ENCODE measurements at regions not wholly inside any gene's neighbourhood (a gene's known extent, or its start where the extent isn't known, plus 50 kb on each side); places are given as distances from the start of the nearest gene placed in this dataset.

DNA sequence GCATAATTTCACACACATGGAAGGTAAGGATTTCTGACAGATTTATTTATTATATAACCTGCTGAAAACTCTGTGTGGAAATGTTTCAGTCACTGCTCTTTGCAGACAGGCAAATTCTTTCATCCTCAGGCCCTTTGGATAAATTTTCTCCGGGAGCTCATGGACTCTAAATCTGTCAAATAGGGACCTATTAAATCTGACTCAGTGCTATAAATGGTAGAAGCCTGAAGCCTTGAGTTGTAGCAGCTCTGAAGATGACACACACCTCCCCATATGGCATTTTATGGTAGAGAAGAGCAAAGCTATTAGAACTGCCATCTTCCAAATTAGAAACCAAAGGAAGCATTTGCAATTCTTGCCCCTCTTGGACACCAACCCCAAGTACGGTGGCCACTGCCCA is 808.7 kb downstream of the XPNPEP1 start:
- no peaks in the 10 kb centered on the region for H3K9me3 ChIP-seq (ENCODE audit: low read length)
- no peaks in the 10 kb centered on the region for H3K9me2 ChIP-seq (ENCODE audit: insufficient read depth, low read length)
- no peak overlapping the region for H3K4me2 ChIP-seq (ENCODE audit: low read length)
- ChIA-PET POLR2A (interaction anchor here (0.7 kb wide), 1 partner anchor 64 kb away, joined by 3 read pairs; no protein-coding TSS in a partner anchor), CTCF (ENCODE audit: unreplicated experiment) (no interaction called here)
- H2AFZ ChIP-seq (ENCODE audit: low read length): no peak overlapping the region
- intact Hi-C loops (cut with micrococcal nuclease; ENCODE audit: unreplicated experiment): no loop called here
- DNase-seq (ENCODE audit: low spot score): no peak
- no peaks in the 10 kb centered on the region for H3K4me1 ChIP-seq (ENCODE audit: insufficient read depth, low read length, poor library complexity, severe bottlenecking)
- H3K36me3 ChIP-seq (ENCODE audit: insufficient read depth, low read length): no peaks in the 10 kb centered on the region
- no peaks in the 10 kb centered on the region for H4K20me1 ChIP-seq (ENCODE audit: insufficient read depth, low read length)
- no TSS peak for BruUV-seq (replicated peaks)
- no peaks in the 10 kb centered on the region for H3K79me2 ChIP-seq (ENCODE audit: insufficient read depth, low read depth, low read length)
- TF ChIP-seq EZH2phosphoT487 (IDR thresholded peaks at IDR 0.05; ENCODE audit: borderline replicate concordance, low read depth, low read length) (no peak), CTCF (conservative IDR thresholded peaks at IDR 0.05; ENCODE audit: low read length) (no peak)
- H3K4me3 ChIP-seq (ENCODE audit: low read depth, low read length, poor library complexity, severe bottlenecking): no peak overlapping the region
- H3K27ac ChIP-seq (ENCODE audit: low read depth, low read length, poor library complexity, severe bottlenecking): no peak overlapping the region

DNA sequence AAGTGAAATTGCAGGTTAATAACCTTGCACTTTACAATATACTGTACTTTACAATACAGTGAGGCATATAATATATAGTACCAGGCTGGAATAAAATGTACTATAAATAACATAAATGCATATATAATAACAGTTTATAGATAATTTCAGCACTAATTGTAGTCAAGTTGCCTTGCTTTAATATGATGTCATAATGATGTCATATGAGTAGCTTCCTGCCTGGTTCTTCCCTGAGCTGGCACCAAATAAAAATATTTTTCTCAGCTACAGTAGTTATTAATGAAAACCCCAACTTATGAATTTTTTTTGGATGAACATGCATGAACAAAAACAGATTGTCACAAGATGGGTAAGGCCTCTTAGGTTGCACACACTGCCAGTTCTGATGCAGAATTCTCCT is 816.7 kb downstream of the XPNPEP1 start:
- Histone ChIP-seq H3K36me3 (ENCODE audit: insufficient read depth, low read length) (no peaks in the 10 kb centered on the region), H4K20me1 (ENCODE audit: insufficient read depth, low read length) (no peaks in the 10 kb centered on the region), H3K9me3 (ENCODE audit: low read length) (no peaks in the 10 kb centered on the region), H2AFZ (ENCODE audit: low read length) (no peak overlapping the region), H3K79me2 (ENCODE audit: insufficient read depth, low read depth, low read length) (no peaks in the 10 kb centered on the region), H3K27ac (ENCODE audit: low read depth, low read length, poor library complexity, severe bottlenecking) (no peak overlapping the region), H3K4me3 (ENCODE audit: low read depth, low read length, poor library complexity, severe bottlenecking) (no peak overlapping the region), H3K4me1 (ENCODE audit: insufficient read depth, low read length, poor library complexity, severe bottlenecking) (no peaks in the 10 kb centered on the region), H3K9me2 (ENCODE audit: insufficient read depth, low read length) (no peaks in the 10 kb centered on the region), H3K4me2 (ENCODE audit: low read length) (no peak overlapping the region)
- intact Hi-C loops (cut with micrococcal nuclease; ENCODE audit: unreplicated experiment): no loop called here
- ChIA-PET CTCF (ENCODE audit: unreplicated experiment) (no interaction called here), POLR2A (interaction anchor here (0.6 kb wide), 1 partner anchor 313 kb away, joined by 5 read pairs; no protein-coding TSS in a partner anchor)
- DNase-seq (ENCODE audit: low spot score): no peak
- TF ChIP-seq EZH2phosphoT487 (IDR thresholded peaks at IDR 0.05; ENCODE audit: borderline replicate concordance, low read depth, low read length): no peak
- no peak for TF ChIP-seq CTCF (conservative IDR thresholded peaks at IDR 0.05; ENCODE audit: low read length)
- no TSS peak for BruUV-seq (replicated peaks)

GRCh38 chr10:109105725-109106124 is 817.6 kb downstream of the XPNPEP1 start:
- intact Hi-C loops (cut with micrococcal nuclease; ENCODE audit: unreplicated experiment): no loop called here
- DNase-seq (ENCODE audit: low spot score): no peak

More at GRCh38 chr10:109105725-109106124, 817.6 kb downstream of the XPNPEP1 start:
- Histone ChIP-seq H3K9me2 (ENCODE audit: insufficient read depth, low read length) (no peaks in the 10 kb centered on the region), H3K27ac (ENCODE audit: low read depth, low read length, poor library complexity, severe bottlenecking) (no peak overlapping the region), H3K9me3 (ENCODE audit: low read length) (no peaks in the 10 kb centered on the region), H4K20me1 (ENCODE audit: insufficient read depth, low read length) (no peaks in the 10 kb centered on the region), H2AFZ (ENCODE audit: low read length) (no peak overlapping the region), H3K79me2 (ENCODE audit: insufficient read depth, low read depth, low read length) (no peaks in the 10 kb centered on the region), H3K4me2 (ENCODE audit: low read length) (no peak overlapping the region), H3K4me3 (ENCODE audit: low read depth, low read length, poor library complexity, severe bottlenecking) (no peak overlapping the region), H3K4me1 (ENCODE audit: insufficient read depth, low read length, poor library complexity, severe bottlenecking) (no peaks in the 10 kb centered on the region), H3K36me3 (ENCODE audit: insufficient read depth, low read length) (no peaks in the 10 kb centered on the region)
- ChIA-PET POLR2A (interaction anchor here (1.9 kb wide), 1 partner anchor 17 kb away, joined by 7 read pairs; no protein-coding TSS in a partner anchor), CTCF (ENCODE audit: unreplicated experiment) (no interaction called here)
- TF ChIP-seq CTCF (conservative IDR thresholded peaks at IDR 0.05; ENCODE audit: low read length): no peak
- no peak for TF ChIP-seq EZH2phosphoT487 (IDR thresholded peaks at IDR 0.05; ENCODE audit: borderline replicate concordance, low read depth, low read length)
- no TSS peak for BruUV-seq (replicated peaks)

All from OCI-LY7 (cell line).